RPMI8226 (cell line): ENCODE measurements at regions not wholly inside any gene's neighbourhood (a gene's known extent, or its start where the extent isn't known, plus 50 kb on each side); places are given as distances from the start of the nearest gene placed in this dataset.
"Not testable (repeated sequence)": the region's sequence is repeated elsewhere in the genome, so short reads cannot be mapped to it uniquely, and the experiment has no call there.

ENCODE experiments used
- DNase-seq: peaks from one replicate; pipeline ENCODE4 v3.0.0-alpha.2; 2015

DNA sequence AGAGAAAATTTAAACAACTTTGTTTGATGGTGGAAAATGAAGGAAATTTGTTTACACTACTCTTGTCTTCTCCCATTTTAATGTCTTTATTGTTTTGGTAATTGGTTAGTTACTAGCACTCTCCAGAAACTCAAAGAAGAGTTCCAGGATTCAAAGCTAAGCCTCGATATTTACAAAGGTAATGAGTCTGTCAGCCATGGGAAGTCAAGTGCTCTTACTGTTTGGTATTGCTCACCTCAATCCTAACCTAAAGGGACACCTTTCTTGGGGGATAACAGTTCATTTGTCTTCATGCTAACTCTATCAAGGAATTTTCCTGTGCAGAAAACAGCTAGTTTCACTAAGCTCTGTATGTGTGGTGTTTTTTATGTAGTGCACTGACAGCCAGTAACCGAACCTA is 222.9 kb upstream of the LMO3 start:
- no peak for DNase-seq

- no peak for DNase-seq
These were observed 201.8 kb upstream of the LMO3 start for GRCh38 chr12:16807731-16808130.

DNA sequence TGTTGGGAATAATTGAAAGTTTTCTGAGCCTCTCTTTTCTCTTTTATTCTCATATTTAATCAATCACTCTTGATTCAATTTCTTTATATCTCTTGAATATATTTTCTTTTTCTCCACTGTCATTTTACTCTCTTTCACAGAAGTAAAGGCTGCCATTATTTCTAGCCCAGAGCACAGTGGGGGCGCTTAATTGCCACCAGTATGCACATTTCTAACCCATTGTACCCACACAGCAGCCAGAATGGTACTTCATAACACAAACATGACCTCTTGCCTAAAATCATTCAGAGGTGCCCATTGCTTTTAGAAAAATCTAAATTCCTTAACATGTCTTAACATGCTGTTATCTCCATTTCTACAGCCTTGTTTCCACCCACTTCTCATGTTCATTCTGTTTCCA is 190.2 kb upstream of the LMO3 start:
- no peak for DNase-seq

- peak; percentile 10 for DNase-seq
These were observed 183.3 kb upstream of the LMO3 start for GRCh38 chr12:16789204-16789790.

DNA sequence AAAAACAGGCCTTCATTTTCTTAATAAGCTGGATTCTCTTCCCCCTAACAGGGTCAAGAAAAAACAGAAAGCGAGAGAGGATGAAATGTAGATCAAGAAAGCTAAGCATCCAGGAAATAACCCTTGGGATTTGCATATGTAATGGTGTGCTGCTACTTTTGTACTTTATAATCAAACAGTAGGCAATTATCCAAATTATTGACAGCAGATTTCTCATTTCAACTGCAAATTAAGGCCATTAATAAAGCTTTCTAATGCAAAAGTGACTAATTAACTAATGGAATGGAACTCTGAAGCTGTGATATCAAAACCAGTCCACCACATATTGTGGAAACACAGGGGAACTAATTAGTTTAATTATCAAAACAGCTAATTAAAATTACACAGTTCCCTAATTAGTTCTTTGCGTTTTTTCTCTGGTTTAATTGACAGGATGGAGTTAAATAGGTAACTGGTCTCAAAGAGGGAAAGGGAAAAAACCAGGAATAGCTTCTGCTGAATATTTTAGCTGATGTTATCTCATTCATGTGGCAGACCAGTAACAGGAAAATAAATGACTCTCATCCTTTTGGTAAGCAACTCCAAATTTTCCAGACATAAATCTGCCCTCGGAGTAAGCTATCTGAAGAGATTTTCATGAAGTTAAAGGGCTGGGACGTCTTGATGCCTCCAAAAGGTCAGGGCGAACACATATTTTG is 182.7 kb upstream of the LMO3 start:
- no peak for DNase-seq

DNA sequence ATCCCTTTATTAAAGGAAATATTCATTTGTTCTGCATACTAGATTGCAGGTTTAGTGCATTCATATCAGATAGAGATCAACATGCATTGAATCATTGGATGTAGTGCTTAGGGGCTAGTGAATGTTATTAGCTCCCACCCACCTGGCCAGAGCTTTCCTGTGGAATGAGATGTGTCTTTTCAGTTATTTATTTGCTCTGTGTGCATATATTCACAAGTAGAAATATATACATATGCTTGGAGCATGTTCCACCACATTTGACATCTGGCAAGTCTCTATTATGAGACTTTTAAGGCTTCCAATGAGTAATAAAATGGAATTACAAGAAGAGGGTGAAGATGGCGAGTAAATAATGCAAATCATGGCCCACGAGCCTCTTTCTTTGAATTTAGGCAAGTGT is 180.0 kb upstream of the LMO3 start:
- no peak for DNase-seq

- no peak for DNase-seq
These were observed 179.6 kb upstream of the LMO3 start for GRCh38 chr12:16785524-16785923.

DNA sequence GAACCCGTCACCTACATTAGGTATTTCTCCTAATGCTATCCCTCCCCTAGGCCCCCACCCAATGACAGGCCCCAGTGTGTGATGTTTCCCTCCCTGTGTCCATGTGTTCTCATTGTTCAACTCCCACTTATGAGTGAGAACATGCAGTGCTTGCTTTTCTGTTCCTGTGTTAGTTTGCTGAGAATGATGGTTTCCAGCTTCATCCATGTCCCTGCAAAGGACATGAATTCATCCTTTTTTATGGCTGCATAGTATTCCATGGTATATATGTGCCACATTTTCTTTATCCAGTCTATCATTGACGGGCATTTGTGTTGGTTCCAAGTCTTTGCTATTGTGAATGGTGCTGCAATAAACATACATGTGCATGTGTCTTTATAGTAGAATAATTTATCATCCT is 163.2 kb upstream of the LMO3 start:
- not testable (repeated sequence) for DNase-seq

GRCh38 chr12:16766736-16767135 is 160.8 kb upstream of the LMO3 start:
- peak; percentile 62 for DNase-seq

GRCh38 chr12:16763901-16764300 is 157.9 kb upstream of the LMO3 start:
- no peak for DNase-seq

DNA sequence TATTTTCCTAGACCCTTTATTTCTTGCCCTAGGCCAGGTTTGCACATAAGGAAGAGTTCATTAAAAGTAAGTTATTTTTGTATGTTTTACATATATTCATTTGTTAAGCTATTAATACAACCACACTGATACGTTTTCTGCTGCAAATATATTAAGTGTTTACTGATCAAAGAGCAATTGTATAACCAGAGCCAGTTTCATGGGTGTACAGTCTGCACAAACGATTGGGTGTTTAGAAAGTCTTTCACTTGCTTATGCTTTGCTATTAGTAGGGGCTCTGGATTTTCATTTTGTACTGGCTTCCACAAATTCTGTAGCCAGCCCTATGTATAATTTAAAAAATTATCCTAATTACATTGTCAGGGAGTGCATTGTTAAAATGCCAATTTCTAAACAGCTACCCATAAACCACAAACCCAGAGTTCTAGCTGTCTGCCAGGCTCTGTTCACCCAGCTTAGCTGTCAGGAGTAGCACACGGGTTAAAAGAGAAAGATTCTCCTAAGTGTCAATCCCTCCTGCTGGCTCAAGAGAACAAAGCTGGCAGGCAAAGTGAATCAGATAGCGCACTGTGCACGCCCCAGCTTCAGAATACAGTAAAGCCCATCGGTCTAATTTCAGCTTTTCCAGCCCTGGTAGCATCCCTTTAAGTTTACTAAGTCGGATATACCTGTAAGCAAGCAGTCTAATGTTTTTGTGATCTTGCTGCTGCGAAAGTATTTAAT is 151.0 kb upstream of the LMO3 start:
- DNase-seq: no peak

DNA sequence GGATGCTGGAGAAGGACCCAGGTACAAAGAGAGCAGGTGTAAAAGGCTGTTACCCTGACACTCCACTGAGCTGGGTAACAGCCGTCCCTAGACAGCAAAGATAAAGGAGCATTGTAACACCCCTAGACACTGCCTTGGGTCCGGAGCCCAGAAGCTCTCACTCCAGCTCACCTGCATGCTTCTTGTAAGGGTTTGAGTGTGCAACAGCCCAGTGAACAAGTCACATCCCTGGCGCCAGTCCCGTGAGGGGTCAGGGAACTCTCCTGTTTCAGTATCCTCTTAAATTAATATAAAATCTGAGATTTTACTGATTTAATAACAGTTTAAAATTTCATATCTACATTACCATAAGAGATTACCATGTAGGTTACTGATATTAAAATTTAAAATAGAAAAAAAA is 124.8 kb upstream of the LMO3 start:
- no peak for DNase-seq

GRCh38 chr12:16726879-16727278 is 120.9 kb upstream of the LMO3 start:
- DNase-seq: no peak

DNA sequence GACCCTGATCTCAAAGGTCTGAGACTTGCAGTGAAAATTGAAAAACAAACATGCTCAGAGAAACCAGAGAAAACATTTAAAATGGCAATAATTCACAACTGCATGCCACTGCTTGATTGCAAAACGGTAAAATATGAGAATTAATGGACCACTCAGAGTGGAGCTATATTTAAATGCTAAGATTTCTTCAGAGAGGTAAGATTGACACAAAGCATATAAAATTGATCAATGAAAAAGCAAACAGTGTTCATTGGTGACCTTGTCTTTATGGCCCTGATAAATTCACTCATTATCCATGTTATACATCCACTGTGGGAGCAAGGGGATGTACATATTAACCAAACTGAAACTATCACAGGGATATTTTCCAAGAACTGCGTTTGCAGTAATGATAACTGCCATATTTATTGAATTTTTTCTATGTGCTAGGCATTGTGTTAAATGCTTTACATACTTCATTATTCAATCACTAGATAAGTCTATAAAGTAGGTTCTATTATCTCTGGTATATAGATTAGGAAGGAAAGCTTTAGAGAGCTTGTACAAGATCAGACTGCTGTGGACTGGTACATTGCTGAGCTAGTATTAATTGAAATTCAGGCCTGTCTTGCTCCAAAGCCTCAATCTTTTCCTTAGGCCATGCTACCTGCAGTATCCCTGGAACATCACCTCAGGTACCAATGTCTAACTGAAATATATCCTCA is 113.9 kb upstream of the LMO3 start:
- DNase-seq: no peak

- DNase-seq: no peak
These were observed 111.0 kb upstream of the LMO3 start for GRCh38 chr12:16716928-16717327.

DNA sequence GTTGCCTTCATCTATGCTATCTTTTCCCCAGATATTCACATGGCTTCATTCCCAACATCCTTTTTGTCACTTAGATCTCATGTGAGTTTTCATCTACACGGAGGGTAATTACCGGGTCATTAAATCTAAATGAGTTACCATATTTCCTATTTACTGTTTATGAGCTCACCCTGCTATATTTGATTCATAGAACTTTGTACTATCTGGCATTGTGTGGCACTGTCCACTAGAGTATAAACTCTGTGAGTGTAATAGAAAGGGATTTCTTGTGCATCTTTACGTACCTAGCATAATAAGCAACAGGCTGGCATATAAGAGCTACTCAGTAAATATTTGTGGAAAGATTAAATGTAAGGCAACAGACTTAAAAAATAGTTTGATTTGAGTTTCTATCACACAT is 86.1 kb upstream of the LMO3 start:
- no peak for DNase-seq

DNA sequence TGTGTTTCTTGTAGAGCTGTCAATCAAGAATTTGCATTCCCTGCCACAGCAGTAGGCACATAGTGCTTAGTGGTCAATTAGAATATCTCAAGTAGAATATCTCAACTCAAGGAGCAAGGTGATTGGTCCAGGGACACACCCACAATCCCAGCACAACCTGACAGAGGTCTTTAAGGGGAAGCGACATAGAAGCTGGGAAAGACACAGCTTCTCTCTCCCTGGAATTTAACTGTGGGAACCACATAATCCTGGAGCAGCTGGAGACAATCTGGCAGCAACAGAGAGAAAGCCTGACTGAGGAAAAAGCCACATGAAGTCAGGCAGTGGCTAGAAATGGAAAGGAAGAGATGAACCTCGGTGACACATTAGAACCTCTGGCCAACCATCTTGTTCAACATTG is 85.7 kb upstream of the LMO3 start:
- no peak for DNase-seq

- no peak for DNase-seq
These were observed 82.2 kb upstream of the LMO3 start for GRCh38 chr12:16688200-16688599.

DNA sequence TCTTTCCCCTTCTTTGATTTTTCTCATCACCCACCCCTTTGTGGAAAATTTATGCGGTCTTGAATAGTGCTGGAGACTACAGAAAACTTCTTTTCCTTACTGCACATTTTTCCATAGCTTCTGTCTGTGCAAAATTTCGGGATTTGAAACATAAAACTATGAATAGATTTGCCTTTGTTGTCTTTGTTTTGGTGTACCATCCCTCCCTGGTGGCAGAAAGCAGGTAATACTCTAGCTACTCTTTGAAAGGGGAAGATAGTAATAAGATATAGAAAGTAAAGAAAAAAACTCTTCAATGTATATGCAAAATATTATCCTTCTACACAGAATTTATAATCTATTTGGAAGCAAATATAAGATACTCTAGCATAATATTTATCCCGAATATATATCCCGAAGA is 79.1 kb upstream of the LMO3 start:
- DNase-seq: no peak

GRCh38 chr12:16681196-16681595 is 75.2 kb upstream of the LMO3 start:
- DNase-seq: no peak

DNA sequence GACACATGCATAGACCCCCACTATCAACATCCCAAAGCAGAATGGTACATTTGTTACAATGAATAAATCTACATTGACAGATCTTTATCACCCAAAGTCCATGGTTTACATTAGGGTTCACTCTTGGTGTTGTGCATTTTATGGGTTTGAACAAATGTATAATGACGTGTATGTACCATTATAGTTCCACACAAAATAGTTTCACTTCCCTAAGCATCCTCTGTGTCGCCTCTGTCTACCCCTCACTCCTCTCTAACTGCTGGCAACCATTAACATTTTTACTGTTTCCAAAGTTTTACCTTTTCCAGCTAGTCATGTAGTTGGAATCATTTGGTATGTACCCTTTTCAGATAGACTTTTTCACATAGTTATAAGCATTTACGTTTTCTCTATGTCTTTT is 69.5 kb upstream of the LMO3 start:
- DNase-seq: peak; percentile 6

- DNase-seq: no peak
These were observed 68.9 kb upstream of the LMO3 start for GRCh38 chr12:16674885-16675284.

DNA sequence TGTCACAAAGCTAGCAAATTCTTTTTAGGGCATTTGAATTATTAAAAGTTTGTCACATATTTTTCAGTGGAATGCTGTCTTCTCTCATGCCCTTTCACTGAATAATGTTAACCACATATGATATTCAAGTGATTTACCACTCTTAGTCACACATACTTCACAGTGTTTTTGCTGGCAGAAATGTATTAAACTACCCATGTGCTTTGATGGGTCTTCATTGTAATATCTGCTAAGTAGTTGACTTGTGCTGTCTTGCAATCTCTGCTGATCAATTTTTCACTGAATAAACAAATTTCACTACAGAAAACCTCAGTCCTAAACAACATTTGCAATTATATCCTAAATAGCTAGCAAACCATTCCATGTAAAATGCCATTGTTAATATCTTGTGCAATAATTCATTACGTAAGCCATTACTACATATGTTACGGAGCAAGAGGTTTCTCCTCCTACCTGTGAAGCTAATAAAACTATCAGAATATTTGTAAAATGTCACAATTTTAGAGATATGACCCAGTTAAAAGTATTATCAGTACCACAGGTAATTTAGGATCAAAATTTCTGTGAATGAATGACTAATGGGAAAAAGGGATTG is 64.6 kb upstream of the LMO3 start:
- DNase-seq: no peak
